Testis (tissue), 2 donors: ENCODE measurements at regions not wholly inside any gene's neighbourhood (a gene's known extent, or its start where the extent isn't known, plus 50 kb on each side); places are given as distances from the start of the nearest gene placed in this dataset.

Experiments used
- POLR2A ChIP-seq: fragments of 450-650 bp; IDR thresholded peaks from one replicate; pipeline ENCODE4 v1.6.1; 2017; ENCODE audit warnings: antibody characterized with exemption, mild to moderate bottlenecking, moderate library complexity
- TF ChIP-seq, protein P1 (sequence below), 3 experiments: fragments of 450-650 bp in 2 of 3; fragments of 200-600 bp in 1 of 3; sonication (generic) in 1 of 3; IDR thresholded peaks; one replicate each; pipeline ENCODE4 v1.5.1; 2016 to 2019; ENCODE audit warnings: antibody characterized with exemption in 3 of 3, mild to moderate bottlenecking in 2 of 3, moderate library complexity in 1 of 3

DNA sequence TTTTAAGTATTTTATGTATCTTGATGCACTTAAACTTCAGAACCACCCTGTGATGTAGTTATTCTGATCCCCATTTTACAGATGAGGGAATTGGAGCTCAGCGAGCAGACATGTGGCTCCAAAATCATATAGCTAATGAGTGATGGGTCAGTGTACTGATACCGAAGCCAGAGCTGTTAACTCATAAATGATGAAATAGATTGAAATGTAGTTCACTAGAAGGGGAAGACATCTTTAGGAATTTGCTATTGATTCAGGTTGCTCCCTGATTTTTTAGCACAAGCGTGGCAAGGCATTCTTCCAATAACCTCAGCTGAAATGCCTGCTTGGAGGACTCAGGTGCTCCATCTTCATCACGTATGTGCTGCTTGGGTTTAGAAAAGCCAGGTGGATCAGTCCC is 228.8 kb downstream of the PTEN start:
- TF ChIP-seq, protein P1, sequence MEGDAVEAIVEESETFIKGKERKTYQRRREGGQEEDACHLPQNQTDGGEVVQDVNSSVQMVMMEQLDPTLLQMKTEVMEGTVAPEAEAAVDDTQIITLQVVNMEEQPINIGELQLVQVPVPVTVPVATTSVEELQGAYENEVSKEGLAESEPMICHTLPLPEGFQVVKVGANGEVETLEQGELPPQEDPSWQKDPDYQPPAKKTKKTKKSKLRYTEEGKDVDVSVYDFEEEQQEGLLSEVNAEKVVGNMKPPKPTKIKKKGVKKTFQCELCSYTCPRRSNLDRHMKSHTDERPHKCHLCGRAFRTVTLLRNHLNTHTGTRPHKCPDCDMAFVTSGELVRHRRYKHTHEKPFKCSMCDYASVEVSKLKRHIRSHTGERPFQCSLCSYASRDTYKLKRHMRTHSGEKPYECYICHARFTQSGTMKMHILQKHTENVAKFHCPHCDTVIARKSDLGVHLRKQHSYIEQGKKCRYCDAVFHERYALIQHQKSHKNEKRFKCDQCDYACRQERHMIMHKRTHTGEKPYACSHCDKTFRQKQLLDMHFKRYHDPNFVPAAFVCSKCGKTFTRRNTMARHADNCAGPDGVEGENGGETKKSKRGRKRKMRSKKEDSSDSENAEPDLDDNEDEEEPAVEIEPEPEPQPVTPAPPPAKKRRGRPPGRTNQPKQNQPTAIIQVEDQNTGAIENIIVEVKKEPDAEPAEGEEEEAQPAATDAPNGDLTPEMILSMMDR (IDR thresholded peaks at IDR 0.05), result no peak
- TF ChIP-seq POLR2A, result no peak
